NCI-H345 treated with DMSO at 0.1 percent for 48 hours (cell line): ENCODE measurements at regions not wholly inside any gene's neighbourhood (a gene's known extent, or its start where the extent isn't known, plus 50 kb on each side); places are given as distances from the start of the nearest gene placed in this dataset.
"Not testable (repeated sequence)": the region's sequence is repeated elsewhere in the genome, so short reads cannot be mapped to it uniquely, and the experiment has no call there.

Experiments used
- DNase-seq: peaks from one replicate; lab custom pipeline; 2025; ENCODE audit not compliant: unreplicated experiment; lab: John Stamatoyannopoulos, UW

DNA sequence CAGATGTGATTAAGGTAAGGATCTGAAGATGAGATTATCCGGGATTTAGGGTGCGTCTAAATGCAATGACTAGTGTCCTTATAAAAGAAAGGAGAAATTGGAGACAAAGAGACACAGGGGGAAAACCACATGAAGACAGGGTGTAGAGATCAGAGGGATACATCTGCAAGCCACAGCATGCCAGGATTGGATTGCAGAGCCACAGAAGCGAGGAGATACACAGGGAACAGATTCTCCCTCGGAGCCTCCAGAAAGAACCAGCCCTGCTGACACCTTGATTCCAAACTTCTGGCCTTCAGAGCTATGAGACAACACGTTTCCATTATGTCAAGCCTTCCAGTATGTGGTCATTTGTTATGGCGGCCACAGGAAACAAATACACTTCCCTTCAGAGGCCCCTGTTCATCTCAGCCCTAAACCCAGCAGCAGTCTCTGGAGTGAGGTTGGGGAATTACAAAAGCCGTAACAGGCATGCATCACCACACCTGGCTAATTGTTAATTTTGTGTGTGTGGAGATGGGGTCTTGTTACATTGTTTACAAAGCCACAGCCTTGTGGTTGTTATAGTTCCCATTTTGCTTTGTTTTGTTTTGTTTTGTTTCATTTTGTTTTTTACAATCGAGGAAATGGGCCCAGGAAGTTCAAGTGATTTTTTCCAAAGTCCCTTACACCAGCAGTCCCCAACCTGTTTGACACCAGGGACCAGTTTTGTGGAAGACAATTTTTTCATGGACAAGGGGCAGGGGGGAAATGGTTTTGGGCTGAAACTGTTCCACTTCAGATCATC is 51.6 kb upstream of the LYRM9 start:
- no peak for DNase-seq

DNA sequence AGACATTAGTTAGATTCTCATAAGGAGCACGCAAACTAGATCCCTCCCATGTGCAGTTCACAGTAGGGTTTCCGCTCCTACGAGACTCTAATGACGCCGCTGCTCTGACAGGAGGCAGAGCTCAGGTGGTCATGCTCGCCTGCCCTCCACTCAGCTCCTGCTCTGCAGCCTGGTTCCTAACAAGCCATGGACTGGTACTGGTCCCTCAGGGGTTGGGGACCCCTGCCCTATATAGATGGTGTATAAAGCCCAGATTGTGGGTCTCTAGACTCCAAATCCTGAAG is 52.1 kb upstream of the LYRM9 start:
- no peak for DNase-seq

DNA sequence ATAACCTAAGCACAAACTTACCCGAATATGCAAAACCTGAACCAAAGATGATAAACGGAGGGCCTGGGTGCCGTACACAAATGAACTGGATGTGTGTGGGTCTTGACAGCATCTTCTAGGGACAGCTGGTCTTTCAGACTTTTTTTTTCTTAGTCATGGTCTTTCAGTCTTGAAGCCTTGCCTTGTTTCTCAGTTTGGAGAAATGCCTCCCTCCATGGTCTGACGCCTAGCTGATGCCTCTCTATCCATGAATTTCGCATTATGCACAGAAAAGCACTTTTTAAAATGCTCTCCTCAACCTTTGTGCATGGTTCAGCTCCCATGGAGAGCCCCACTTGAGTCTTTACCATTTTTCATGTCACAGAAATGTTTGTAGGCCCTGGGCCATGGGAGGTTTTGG is 52.8 kb upstream of the LYRM9 start:
- no peak for DNase-seq

DNA sequence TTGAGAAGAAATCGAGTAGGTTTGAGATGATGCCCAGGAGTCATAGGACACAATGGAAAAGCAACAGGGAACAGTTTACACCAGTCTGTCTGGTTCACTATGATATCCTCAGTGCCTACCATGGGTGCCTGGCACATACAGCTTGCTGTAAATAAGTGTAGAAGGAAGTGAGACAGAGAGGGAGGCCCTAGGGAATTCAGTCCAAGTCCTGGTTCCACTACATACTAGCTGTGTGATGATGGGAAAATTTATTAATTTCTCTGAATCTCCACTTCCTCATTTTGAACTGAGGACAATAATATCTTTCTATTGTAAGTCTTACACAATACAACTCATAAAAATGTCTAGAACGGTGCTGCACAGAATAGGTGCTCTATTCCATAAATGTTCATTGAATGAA is 53.3 kb upstream of the LYRM9 start:
- no peak for DNase-seq

DNA sequence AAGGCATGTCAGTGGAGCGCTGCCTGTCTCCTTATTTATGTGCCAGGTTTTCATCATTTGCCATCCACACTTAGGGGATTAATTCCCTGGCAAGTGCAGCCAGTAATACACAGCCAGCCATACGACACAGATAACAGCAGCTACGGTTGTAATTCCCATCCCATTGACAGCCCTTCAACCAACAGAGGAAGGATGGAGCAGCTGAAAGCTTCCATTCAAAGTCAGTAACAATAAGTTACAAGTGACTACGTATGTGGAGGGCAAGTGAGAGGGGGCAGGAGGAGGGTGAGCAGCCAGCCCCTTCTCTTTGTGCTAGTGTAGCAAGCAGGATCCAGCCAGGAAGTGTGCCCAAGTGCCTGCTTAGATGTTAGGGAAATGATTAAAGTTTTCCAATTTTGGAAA is 53.8 kb upstream of the LYRM9 start:
- peak; percentile 10 for DNase-seq

DNA sequence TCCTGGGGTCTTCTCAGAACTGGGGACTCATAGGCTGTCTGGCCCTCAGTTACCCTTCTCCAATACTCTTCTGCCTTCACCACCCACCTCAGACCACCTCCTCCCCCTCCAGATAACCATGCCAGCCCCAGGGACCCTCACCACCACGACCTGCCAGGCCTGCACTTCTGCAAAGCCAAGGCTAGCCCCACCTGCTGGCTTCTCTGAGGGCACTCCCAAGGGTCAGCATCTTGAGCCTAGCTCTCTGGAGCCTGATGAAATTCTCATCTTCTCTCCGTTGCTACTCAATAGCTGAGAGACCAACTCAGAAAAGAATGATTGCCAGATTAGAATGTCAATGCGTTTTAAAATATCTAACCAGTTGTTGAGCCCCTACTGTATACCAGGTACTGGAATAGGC is 56.1 kb upstream of the LYRM9 start:
- DNase-seq, result no peak

DNA sequence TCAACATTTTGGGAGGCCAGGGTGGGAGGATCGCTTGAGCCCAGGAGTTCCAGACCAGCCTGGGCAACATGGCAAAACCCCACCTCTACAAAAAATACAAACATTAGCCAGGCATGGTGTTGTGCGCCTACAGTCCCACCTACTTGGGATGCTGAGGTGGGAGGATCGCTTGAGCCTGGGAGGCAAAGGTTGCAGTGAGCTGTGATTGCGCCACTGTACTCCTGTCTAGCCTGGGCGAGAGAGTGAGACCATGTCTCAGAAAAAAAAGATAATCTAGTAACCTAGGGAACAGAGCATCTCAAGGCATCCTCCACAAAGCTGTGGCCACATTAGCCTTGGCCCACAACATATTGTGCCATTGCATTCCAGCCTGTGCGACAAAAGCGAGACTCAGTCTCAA is 57.1 kb upstream of the LYRM9 start:
- DNase-seq, result not testable (repeated sequence)

DNA sequence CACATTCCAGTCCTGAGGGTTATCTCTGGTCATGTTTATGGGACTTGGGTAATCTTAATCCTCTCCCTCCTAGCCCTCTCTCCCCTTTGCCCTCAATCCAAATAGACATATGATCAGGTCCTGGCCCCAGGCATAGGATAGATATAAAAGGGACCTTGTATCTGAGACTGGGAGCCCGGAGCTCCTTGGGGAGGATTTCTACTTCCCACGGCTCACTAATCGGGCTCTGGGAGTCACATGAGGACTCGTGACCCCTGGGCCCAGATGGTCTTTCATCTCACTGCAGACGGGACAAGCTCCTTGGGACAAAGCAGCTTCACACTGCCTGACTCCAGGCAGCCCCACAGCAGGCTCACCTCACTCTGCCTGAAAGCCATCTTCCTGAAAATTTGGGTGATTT is 57.8 kb upstream of the LYRM9 start:
- no peak for DNase-seq

DNA sequence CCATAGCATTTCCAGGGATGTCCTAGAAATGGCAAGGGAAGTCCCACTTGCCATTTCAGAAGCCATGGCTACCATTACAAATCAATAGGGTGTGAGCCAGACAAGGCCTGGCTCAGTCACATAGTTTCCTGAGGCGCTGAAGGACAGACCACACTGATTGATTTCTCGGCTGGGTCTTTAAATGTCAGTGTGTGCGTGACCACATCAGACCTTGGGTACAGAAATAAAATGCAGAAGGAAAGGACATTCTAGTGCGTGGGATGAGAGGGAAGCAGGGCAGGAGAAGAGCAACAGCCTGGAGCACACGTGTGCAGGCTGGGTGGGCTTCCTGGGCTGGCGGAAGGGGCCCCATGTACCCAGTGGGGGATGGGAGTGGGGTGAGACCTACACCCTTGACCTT is 58.7 kb upstream of the LYRM9 start:
- DNase-seq, result no peak

DNA sequence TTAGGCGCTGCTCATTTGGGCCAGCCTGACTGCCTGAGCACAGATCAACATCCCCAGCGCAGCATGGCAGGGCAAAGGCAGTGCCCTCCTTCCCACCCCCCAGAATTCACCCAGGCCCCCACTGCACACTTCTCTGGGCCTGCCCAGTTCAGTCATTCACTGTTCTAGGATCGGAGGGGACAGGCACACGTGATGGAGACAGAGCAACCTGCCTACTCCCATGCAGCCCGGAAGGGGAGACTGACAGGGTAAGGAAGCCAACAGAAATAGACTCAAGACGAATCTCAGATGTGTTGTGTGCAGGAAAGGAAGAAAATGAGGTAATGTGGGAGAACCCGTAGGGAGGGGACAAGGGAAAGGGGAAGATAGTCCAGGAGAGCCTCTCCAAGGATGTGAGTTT is 59.2 kb upstream of the LYRM9 start:
- DNase-seq, result no peak

DNA sequence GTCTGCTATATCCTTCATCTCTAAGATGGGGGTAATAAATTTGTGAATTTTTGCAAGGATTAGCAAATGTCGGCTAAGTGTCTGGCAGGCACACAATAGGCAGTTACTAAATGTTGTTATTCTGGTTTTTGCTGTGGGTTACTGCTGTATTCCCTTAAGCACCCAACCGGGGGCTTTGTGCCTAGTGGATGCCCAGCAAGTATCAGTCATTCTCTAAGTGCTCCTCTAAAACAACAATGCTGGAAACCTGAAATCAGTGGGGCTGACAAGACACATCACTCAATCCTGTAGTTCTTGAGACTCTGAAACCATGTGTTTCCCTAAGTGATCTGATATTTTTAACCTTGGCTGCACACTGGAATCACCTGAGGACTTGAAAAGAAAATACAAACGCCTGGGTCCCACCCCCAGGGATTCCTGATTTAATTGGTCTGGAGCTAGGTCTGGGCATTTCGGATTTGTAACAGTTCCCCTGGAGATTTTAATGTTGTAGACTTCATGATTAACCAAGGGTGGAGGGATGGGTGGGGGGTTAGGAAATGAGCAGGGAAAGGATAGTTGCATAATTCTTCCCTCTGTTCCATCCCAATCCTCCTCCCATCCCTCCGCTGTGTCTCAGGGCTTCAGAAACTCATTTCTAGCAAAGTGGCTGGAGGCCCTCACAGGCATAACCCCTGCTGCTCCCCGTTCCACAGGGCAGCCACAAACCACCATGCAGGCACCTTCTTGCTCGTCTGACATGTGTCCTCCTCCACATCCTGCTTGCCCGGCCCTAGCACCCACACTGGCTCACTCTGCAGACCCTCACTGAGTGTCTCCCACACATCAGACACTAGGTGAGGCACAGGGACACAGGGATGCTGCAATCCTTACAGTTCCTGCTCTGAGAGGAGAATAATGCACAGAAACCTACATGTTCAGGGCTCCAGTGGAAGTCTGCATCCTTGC is 61.7 kb upstream of the LYRM9 start:
- DNase-seq, result no peak

DNA sequence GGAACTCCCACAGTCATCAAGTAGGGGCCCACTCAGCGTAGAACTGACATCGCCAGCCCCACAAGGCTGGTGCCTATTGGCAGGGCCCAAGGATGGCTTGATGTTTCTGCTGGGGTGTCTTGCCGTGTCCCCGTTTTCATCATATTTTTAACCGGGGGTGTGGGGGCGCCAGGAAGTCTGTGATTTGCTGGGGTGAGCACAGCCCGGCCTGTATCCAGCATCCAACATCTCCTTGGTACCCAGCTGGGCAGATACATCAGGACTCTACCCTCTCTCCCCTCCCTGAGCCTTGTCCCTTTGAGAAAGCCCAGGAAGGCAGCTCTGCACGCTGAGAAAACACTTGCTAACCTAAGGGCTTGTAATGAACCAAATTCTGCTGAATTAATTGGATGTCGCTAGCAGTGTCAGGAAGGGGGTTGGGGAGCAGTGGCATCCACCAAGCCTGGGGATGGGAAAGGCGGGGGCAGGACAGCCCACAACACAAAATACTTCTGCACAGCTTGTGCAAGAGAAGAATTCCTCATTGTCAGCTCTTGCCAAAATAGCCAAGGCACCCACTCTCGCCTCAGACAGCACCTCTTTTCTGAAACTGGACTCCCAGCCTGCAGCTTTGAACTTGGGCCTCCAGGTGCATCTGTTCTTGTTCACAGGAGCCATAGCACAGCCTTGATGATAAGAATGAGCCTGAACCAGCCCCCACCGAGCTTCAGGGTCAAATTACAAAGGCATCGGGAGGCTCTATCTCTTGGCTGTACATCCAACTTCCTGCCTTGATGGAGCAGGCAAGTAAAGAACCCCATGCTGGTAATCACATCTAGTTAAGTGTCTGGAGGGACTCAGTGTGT is 63.7 kb upstream of the LYRM9 start:
- no peak for DNase-seq

DNA sequence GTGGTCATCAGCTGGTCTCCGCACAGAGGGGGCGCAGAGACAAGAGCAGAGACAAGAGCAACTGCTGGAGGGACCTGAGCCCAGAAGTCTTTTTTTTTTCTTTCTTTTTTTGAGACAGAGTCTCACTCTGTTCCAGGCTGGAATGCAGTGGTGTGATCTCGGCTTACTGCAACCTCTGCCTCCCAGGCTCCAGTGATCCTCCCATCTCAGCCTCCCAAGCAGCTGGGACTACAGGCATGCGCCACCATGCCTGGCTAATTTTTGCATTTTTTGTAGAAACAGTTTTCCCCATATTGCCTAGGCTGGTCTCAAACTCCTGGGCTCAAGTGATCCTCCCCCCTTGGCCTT is 64.3 kb upstream of the LYRM9 start:
- not testable (repeated sequence) for DNase-seq

DNA sequence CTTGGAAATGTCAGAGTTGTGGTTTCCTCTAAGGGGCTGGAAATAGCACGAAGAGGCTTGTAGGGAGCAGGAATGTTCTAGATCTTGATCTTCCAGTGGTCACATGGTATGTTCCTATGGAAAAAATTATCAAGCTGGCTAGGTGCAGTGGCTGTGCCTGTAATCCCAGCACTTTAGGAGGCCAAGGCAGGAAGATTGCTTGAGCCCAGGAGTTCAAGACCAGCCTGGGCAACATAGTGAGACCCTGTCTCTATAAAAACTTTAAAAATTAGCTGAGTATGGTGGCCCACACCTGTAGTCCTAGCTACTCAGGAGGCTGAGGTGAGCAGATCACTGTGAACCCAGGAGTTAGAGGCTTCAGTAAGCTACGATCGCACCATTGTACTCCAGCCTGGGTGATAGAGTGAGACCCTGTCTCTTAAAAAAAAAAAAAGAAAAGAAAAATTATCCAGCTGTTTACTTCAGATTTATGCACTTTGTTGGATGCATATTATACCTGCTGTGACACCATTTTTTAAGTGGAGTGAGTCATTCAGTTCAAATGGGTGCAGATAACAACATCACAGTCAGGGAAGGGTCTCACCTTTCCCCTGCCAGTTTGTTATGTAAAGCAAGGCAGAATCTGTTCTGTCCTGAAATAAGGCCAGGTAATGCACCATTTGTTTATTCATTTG is 65.7 kb upstream of the LYRM9 start:
- DNase-seq, result no peak

DNA sequence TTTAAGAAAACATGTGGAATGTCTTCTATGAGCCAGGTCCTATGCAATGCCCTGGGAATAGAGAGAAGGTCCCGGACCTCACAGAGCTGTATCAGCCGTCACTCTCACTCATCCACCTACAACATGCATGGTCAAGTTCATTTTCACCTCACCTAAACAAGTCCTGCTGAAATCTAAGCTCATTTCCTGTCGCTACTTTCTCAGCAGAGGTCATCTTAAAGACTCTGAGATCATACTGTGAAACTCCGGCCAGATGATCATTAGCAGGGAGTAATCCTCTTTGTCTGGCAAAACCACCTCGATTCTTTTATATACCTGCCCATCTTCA is 66.2 kb upstream of the LYRM9 start:
- DNase-seq, result no peak

DNA sequence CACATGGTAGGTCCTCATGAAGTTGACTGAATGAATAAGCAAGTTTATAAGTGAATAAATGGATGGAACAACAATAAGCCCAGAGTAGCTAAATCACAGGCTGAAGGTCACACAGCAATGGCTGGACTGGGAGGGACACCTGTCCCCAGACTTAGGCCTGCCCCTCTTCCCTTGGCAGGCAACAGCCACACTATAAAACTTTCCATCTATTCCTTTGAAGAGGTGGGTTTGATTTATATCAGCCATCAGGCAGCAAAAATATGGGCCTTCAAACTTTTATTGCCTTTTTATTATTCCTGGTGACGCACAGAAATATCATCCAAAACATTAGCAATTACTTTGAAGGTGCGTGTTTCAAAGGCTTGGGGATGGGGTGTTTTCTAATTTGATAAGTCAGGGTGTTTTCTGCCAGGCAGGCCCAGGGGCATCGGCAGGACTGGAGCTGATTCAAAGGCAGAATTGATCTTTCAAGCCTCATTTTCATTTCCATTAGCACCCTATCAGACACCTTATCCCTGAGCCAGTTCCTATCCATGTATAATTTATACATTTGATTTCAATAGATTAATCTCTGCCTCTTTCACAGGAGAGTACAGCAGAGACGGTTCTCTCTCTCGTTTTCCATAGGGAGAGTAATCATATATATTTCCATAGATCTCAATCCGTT is 67.2 kb upstream of the LYRM9 start:
- DNase-seq, result no peak

DNA sequence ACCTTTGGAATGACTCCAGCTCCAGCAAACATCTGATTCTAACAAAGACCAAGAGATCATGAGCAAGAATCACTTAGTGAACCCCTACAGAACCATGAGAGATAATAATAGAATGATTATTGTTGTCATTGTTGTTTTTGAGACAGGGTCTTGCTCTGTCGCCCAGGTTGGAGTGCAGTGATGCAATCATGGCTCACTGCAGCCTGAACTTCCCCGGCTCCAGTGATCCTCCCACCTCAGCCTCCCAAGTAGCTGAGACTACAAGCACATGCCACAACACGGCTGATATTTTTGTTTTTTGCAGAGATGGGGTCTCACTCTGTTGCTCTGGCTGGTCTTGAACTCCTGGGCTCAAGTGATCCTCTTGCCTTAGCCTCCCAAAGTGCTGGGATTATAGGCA is 69.4 kb upstream of the LYRM9 start:
- DNase-seq, result not testable (repeated sequence)

DNA sequence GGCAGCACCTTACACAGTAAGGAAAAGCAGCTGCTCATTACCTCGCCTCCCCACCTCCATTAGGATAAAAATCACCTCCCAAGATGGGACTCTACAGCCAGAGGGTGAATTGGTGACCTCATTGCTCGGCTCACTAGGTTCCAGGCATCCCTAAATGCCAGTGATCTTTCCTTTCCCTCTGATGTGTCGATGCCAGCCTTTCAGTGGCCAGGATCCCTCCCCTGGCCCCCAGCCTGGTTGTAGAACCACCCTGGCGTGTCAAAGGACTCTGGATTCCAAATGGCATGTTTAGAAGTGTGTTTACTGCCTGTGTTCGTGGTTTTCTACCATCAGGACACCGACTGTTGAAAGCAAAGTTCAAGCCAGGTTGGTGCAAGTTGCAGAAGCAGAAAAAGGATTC is 72.1 kb upstream of the LYRM9 start:
- DNase-seq, result no peak

DNA sequence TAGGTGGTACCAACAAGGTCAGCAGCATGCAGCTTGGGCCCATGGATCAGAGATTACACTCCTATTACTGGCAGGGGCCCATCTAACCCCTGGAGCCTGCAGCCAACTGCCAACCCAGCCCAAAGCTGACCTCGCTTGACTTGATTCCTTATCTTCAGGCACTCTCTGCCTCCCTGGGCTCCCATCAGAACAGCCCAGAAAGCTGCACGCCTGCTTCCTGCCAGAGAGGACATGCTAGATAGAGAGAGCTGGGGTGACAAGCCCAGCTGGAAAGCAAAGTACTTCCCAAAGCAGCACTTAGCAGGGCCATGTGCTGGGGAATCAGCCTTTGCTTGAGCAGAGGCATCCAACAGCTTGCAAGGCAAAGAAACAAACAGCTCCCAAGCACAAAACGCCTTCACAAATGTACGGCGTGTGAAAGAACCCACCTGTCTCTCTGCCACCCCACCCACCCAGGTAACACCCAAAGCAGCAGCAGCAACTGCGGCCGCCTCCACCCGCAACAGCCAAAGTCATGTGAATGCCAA is 74.2 kb upstream of the NLK start:
- no peak for DNase-seq

DNA sequence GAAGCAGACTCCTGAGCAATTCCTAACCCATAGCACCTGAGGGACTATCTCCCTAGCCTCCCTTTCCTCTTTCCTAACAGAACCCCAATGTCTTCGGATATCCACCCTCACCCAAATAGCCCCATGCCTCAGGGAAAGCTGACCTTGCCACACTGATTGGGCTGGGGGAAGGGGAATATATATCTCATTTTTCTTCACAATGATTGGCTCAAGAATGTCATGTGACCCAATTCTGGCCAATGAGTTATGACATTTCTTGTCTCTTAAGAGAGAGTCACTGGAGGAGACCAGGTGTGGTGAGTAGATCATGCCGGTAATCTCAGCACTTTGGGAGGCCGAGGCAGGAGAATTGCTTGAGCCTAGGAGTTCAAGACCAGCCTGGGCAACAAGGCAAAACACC is 71.9 kb upstream of the NLK start:
- DNase-seq, result no peak
